ENCODE measurements at regions not wholly inside any gene's neighbourhood (a gene's known extent, or its start where the extent isn't known, plus 50 kb on each side); places are given as distances from the start of the nearest gene placed in this dataset.

- no peak for TF ChIP-seq CTCF (IDR thresholded peaks at IDR 0.05; ENCODE audit: borderline replicate concordance, insufficient read depth, low read depth, low read length)
- H3K4me3 ChIP-seq (ENCODE audit: low read depth, low read length), result no peak overlapping the region
These were observed 168.3 kb downstream of the PAH start for GRCh38 chr12:102748704-102749103.

DNA sequence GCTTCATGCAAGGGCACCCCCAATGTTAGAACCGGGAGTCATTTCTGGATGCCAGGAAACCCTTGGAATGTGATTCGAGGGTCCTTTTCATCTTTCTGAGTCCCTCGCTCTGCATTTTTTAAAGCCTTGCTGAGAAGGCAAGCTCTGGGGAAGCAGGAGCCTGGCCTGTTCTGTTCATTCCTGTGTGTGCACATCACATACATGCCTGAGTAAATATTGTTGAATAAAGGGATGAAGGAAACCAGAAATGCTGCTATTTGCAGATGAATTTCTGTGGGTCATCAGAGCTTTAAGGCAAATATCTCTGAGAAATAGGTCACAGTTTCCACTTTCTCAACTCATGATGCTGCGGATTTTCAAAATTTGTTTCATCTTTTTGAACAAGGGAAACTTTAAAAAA is 170.1 kb downstream of the PAH start:
- no peak for TF ChIP-seq CTCF (IDR thresholded peaks at IDR 0.05; ENCODE audit: borderline replicate concordance, insufficient read depth, low read depth, low read length)
- H3K4me3 ChIP-seq (ENCODE audit: low read depth, low read length), result no peak overlapping the region

- H3K4me3 ChIP-seq (ENCODE audit: low read depth, low read length), result no peak overlapping the region
- TF ChIP-seq CTCF (IDR thresholded peaks at IDR 0.05; ENCODE audit: borderline replicate concordance, insufficient read depth, low read depth, low read length), result no peak
These were observed 171.0 kb downstream of the PAH start for GRCh38 chr12:102745971-102746600.

- no peak for TF ChIP-seq CTCF (IDR thresholded peaks at IDR 0.05; ENCODE audit: borderline replicate concordance, insufficient read depth, low read depth, low read length)
- no peak overlapping the region for H3K4me3 ChIP-seq (ENCODE audit: low read depth, low read length)
These were observed 175.8 kb downstream of the PAH start for GRCh38 chr12:102741196-102741595.

- TF ChIP-seq CTCF (IDR thresholded peaks at IDR 0.05; ENCODE audit: borderline replicate concordance, insufficient read depth, low read depth, low read length), result no peak; the same call in 1 of the 2 replicates
- no peak overlapping the region for H3K4me3 ChIP-seq (ENCODE audit: low read depth, low read length)
These were observed 176.7 kb downstream of the PAH start for GRCh38 chr12:102740141-102740955.

GRCh38 chr12:102736328-102736727 is 180.7 kb downstream of the PAH start:
- no peak for TF ChIP-seq CTCF (IDR thresholded peaks at IDR 0.05; ENCODE audit: borderline replicate concordance, insufficient read depth, low read depth, low read length)
- no peak overlapping the region for H3K4me3 ChIP-seq (ENCODE audit: low read depth, low read length)

- no peak for TF ChIP-seq CTCF (IDR thresholded peaks at IDR 0.05; ENCODE audit: borderline replicate concordance, insufficient read depth, low read depth, low read length)
- no peak overlapping the region for H3K4me3 ChIP-seq (ENCODE audit: low read depth, low read length)
These were observed 181.9 kb downstream of the PAH start for GRCh38 chr12:102735104-102735503.

Measured in GM12875 (cell line).